Activated T-cell treated with anti-CD3 and anti-CD28 coated beads for 24 hours (primary cell): ENCODE measurements at regions not wholly inside any gene's neighbourhood (a gene's known extent, or its start where the extent isn't known, plus 50 kb on each side); places are given as distances from the start of the nearest gene placed in this dataset.
"Not testable (repeated sequence)": the region's sequence is repeated elsewhere in the genome, so short reads cannot be mapped to it uniquely, and the experiment has no call there.

ENCODE experiments used
- DNase-seq: peaks from one replicate; pipeline ENCODE4 v3.0.0-alpha.2; 2020; ENCODE audit warnings: low read depth

GRCh38 chr2:76170009-76170384, 459.3 kb upstream of the GCFC2 start:
- DNase-seq: no peak

GRCh38 chr2:76169276-76170008, 458.7 kb upstream of the GCFC2 start:
- no peak for DNase-seq

- no peak for DNase-seq
Measured at GRCh38 chr2:76163860-76164259, 453.1 kb upstream of the GCFC2 start.

GRCh38 chr2:76160670-76161069, 450.0 kb upstream of the GCFC2 start:
- DNase-seq: no peak

GRCh38 chr2:76159042-76159648, 448.4 kb upstream of the GCFC2 start:
- no peak for DNase-seq

DNA sequence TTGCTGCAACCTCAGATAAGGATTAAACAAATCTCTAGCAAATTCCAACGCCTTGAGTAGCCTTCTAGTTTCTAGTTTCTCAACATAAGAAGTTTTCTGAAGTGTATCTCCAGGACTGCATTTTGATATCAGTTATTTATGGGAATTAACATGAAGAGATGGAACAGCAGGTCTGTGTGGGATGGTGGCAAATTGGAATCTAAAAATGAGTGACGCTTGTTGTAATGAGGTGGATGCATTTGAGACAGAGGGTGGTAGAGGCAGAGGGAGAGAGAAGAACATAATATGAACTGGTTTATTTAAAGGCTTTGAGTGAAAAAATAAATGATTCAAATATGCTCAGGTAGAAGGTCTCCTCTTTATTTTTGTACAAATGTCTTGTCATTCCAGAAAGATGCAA, 446.8 kb upstream of the GCFC2 start:
- DNase-seq: no peak

DNA sequence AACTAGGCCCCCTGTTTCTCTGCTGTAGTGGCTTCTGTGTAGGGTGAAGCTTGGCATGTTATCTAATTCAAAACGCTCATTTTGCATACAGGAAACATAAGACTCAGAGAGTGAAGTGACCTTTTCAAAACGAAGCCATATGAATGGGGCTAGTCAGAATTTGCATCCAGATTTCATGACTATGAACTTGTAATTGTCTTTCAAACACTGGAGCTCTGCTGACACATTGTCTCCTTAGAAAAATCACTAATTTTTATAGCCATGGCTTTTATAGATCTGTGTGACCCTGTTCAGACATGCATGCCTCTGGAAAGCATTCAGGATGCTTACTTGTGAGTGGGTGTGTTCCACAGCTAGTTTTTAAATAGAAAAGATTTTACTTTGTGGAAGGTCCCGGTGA, 444.3 kb upstream of the GCFC2 start:
- no peak for DNase-seq

DNA sequence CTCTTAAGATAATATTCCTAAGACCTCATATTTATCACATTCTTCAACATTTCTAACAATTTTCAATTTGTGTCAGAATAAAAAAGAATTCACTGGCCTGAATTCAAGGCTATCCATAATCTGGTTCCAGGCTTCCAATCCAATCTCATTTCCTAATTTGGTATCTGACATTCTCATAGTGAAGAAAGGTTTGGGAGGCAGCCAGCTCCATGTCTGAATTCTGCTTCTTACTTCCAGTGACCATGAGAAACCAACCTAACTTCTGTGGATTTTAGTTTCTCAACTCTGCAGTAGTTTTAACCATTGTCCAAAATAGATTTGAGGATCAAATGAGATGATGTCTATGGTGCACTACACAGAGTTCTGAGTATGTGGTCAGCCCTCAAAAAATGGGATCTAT, 439.1 kb upstream of the GCFC2 start:
- DNase-seq: no peak

- DNase-seq: not testable (repeated sequence)
Measured at GRCh38 chr2:76139303-76139702, 428.6 kb upstream of the GCFC2 start.

DNA sequence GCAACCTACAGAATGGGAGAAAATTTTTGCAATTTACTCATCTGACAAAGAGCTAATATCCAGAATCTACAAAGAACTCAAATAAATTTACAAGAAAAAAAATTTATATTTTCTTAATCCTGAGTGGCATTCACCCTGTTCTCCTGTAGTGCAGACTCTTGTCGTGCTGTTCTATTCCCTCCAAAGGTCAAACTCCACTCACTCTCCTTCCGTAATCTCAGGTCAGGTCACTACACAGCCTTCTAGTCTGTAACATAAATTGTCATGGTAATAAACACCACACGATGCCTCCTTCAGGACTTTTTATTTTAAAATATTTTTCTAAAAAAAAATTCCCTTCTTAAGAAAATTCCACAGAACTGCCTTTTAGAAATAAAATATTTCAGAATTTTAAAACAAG, 417.9 kb upstream of the GCFC2 start:
- no peak for DNase-seq

DNA sequence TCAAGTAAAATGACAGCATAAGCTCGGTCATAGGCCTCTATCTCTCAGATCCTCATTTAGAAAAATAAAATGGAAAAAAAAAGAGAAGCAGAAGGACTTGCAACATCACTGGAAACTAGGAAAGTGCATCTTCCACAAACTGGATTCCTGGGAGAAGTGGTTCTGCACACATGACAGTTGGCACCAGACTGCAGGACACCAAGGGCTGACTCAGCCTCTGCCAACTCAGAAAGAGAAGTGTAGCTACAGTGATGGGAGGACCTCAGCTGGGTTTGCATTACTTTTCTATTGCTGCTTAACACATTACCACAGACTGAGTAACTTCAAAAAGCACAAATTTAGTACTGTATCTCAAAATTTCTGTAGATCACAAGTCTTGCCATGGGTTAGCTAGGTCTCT, 409.5 kb upstream of the GCFC2 start:
- DNase-seq: no peak

DNA sequence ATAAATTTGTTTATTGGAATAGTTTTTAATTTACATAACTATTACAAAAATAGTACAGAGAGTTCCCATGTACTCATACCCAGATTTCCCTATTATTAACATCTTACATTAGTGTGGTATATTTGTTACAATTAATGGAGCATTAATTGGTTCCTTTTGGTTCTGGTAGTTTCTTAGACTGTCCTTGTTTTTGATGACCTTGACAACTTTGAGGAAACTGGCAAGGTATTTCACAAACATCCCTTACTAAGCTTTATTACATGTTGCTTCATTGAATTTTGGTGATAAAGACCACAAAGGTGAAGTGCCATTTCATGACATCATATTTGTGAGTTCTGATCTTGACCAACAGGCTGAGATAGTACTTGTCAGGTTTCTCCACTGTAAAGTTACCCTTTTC, 379.0 kb upstream of the GCFC2 start:
- DNase-seq: no peak

GRCh38 chr2:76083248-76083647, 372.5 kb upstream of the GCFC2 start:
- DNase-seq: no peak

DNA sequence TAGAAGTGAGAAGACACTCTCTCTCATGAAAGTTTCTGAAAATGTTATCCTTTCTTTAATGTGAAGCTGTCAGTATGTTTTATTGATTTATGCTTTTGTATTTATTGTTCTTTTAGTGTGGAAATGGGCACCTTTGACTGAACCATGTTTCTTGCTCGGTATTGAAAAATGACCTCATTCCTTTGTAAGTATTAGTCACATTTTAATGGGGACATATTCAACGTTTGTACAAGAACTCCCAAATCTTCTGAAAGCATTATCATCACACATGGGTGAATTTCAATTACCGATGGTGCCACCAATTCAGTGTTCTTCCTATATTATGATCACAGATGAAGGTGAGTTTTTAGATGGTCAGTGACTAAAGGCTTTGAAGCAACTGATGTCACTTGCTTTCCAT, 371.8 kb upstream of the GCFC2 start:
- no peak for DNase-seq

DNA sequence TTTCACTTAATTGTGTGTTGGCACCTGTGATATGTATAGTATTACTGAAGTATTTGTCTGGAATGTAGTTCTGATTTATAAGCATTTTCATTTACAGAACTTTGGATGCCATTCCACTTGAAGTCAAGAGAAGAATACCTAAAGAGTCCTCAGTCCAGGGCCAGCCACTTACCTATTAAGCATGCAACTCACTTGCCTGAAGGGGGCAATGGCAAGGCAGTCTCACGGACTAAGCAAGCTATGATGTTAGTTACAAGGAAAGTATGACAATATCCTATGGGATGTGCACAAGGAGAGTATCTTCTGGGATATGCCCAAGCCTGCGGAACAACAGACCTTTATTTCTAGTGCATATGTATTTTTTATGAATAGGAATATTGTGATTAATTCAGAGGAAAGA, 369.4 kb upstream of the GCFC2 start:
- DNase-seq: no peak

- DNase-seq: no peak
Measured at GRCh38 chr2:76075126-76075525, 364.4 kb upstream of the GCFC2 start.

DNA sequence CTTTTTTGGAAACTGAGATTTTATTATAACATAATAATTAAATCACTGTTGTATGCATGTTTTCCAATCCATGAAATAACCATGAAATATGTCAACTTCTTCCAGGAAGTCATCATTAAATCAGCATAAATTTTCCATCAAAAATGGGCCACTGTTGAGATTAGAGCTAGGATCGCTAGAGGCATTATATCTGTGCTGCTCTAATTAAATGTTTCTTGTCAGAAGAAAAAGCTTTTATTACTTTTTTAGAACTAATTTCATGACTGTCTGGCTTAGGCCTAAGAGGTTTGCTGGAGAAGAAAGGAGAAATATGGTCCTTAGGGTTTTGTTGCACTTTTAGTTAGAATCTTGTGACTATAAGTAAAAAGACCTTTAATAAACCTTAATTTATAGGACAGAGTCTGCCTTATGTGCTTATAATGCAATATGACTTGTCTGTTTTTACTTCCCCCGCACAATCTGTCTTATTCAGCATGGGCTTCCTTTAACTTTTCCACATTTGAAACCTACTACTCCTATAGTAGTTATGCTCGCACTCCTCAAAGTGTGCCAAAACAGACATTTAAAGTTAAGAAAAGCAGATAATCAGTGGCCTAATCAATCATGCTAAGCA, 363.4 kb upstream of the GCFC2 start:
- DNase-seq: no peak

DNA sequence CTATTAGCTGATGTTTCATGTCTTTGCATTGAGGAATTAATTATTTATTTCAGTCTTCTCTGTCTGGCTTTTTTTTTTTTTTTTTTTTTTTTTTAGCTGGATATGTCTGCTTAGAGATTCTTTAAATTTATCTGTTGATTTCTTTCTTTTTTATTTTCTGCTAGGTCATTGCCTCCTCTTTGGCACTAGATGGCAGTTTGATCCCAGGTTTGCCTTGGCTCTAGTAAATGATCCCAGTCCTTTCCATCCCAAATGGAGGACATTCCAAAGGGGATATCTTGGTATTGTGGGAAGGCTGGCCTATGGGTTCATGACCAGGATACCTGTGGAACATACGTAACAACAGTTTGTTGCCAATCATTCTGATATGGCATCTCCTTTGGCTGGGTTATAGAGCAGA, 339.5 kb upstream of the GCFC2 start:
- DNase-seq: no peak

GRCh38 chr2:76044701-76045100, 334.0 kb upstream of the GCFC2 start:
- DNase-seq: no peak

DNA sequence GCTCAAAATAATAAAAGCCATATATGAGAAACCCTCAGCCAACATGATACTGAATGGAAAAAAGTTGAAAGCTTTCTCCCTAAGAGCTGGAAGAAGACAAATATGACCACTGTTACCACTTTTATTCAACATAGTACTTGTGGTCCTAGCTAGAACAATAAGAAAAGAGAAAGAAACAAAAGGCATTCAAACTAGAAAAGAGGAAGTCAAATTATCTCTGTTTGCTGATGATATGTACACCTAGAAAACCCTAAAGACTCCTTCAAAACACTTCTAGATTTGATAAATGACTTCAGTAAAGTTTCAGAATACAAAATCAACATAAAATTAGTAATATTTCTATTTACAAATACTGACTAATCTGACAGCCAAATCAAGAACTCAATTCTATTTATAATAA, 328.8 kb upstream of the GCFC2 start:
- DNase-seq: no peak

DNA sequence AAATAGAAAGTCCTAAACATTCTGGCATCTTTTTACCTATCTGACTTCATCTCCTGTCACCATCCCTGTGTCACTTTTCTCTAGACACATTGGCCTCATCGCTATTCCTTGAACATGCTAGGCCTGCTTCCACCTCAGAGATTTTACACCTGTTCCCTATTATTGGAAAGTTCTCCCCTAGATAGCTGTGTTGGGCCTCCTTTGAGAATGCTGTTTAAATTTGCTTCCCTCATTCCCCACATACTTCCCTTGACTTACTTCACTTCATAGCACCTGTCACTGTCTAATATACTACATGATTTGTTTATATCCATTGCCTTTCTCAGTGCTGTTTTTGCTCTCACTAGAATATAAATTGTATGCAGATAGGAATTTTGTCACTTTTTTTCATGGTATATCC, 317.0 kb upstream of the GCFC2 start:
- DNase-seq: no peak

DNA sequence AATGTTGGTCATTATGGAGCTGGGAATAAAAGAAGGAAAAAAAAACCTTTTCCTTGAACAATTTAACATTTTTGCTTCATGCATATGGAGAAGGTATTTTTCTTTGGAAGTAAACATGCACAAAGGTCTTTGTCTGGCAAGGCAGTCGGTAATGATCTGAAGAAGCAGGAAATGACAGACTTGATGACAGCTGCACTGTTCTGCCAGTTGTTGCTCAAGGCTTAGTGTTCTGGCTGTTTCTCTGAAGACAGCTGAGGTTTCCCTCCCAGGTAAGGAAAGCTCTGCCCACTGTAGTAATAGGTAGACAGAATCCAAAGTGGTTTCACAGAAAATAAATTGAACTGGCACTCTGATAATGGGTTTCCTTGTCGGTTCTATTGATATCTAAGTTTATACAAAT, 308.4 kb upstream of the GCFC2 start:
- no peak for DNase-seq

DNA sequence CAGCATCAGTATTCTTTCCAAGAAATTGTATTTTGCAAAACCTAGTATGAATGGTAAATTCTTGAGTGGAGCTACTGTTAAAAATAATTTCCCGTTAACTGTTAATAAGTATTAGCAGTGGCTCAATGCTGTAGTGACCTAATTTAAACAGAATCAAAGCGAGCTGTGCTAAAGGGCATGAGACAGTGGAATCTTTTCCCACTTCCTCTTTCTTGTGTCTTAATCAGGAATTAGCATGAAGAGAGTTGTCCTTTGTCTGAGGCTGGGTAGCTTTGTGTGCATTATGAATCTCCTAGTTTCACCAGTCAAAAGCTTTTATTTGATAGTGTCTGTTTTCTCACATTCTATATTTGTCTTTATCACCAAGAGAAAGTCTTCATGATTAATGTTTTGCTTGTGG, 298.8 kb upstream of the GCFC2 start:
- DNase-seq: no peak
